Large intestine (tissue), 3 donors: ENCODE measurements at regions not wholly inside any gene's neighbourhood (a gene's known extent, or its start where the extent isn't known, plus 50 kb on each side); places are given as distances from the start of the nearest gene placed in this dataset.
"Not testable (repeated sequence)": the region's sequence is repeated elsewhere in the genome, so short reads cannot be mapped to it uniquely, and the experiment has no call there.

Source experiments
- DNase-seq, 2 donors: peaks; one replicate each; pipeline versions ENCODE4 v3.0.0 to v3.0.0-alpha.2; 2013
- H3K27ac ChIP-seq: one replicate; pipeline ENCODE4 v1.5.1; 2013; ENCODE audit warnings: low read length
- H3K27me3 ChIP-seq: 2 replicates; pipeline ENCODE4 v1.6.1; 2013; ENCODE audit warnings: low read length; ENCODE audit not compliant: control insufficient read depth, insufficient read depth
- H3K36me3 ChIP-seq: 2 replicates; pipeline ENCODE4 v1.6.1; 2013; ENCODE audit warnings: low read length; ENCODE audit not compliant: control insufficient read depth, insufficient read depth
- H3K4me1 ChIP-seq: one replicate; pipeline ENCODE4 v1.6.1; 2013; ENCODE audit warnings: low read length; ENCODE audit not compliant: control insufficient read depth, insufficient read depth
- H3K4me3 ChIP-seq: one replicate; pipeline ENCODE4 v1.5.1; 2013; ENCODE audit warnings: low read length
- H3K9me3 ChIP-seq: one replicate; pipeline ENCODE4 v1.6.1; 2013; ENCODE audit warnings: mild to moderate bottlenecking, low read depth, low read length, moderate library complexity; ENCODE audit not compliant: control insufficient read depth
- WGBS: methylation state at CpG from one replicate; pipeline ENCODE4 v1.1.5; 2013; ENCODE audit warnings: low lambda C conversion rate; ENCODE audit not compliant: insufficient coverage; 5-methylcytosine and 5-hydroxymethylcytosine counted together

- Histone ChIP-seq H3K4me3 (no peak overlapping the region), H3K27me3 (no peaks in the 10 kb centered on the region), H3K27ac (no peak overlapping the region), H3K9me3 (no peaks in the 10 kb centered on the region), H3K4me1 (no peaks in the 10 kb centered on the region), H3K36me3 (no peaks in the 10 kb centered on the region)
- WGBS, result no CpG with 5 or more reads among the region's 2 CpGs
- no peak for DNase-seq
Observed at GRCh38 chr1:71296551-71297134, 215.8 kb upstream of the ZRANB2 start.

GRCh38 chr1:71295350-71295749, 214.5 kb upstream of the ZRANB2 start:
- no CpG with 5 or more reads among the region's 3 CpGs for WGBS
- H3K36me3 ChIP-seq, result no peaks in the 10 kb centered on the region
- no peaks in the 10 kb centered on the region for H3K4me1 ChIP-seq
- no peaks in the 10 kb centered on the region for H3K9me3 ChIP-seq
- no peak overlapping the region for H3K4me3 ChIP-seq
- no peak overlapping the region for H3K27ac ChIP-seq
- no peaks in the 10 kb centered on the region for H3K27me3 ChIP-seq
- no peak for DNase-seq

GRCh38 chr1:71294178-71294577, 213.3 kb upstream of the ZRANB2 start:
- Histone ChIP-seq H3K4me3 (no peak overlapping the region), H3K9me3 (no peaks in the 10 kb centered on the region), H3K36me3 (no peaks in the 10 kb centered on the region), H3K27me3 (no peaks in the 10 kb centered on the region), H3K27ac (no peak overlapping the region), H3K4me1 (no peaks in the 10 kb centered on the region)
- DNase-seq, result no peak
- WGBS, result 82% methylated on average over 3 of the region's 5 CpGs

- DNase-seq, result no peak
- H3K4me3 ChIP-seq, result no peak overlapping the region
- no peaks in the 10 kb centered on the region for H3K4me1 ChIP-seq
- no peak overlapping the region for H3K27ac ChIP-seq
- WGBS, result 100% methylated on average over 1 of the region's 2 CpGs
- no peaks in the 10 kb centered on the region for H3K27me3 ChIP-seq
- H3K9me3 ChIP-seq, result no peaks in the 10 kb centered on the region
- no peaks in the 10 kb centered on the region for H3K36me3 ChIP-seq
Observed at GRCh38 chr1:71292203-71292602, 211.4 kb upstream of the ZRANB2 start.

- no CpG with 5 or more reads among the region's 6 CpGs for WGBS
- not testable (repeated sequence) for H3K36me3 ChIP-seq, H3K4me3 ChIP-seq, H3K27ac ChIP-seq, H3K4me1 ChIP-seq, DNase-seq, H3K9me3 ChIP-seq, H3K27me3 ChIP-seq
Observed at GRCh38 chr1:71290506-71291237, 209.8 kb upstream of the ZRANB2 start.

GRCh38 chr1:71285529-71285928, 204.7 kb upstream of the ZRANB2 start:
- Histone ChIP-seq H3K4me3 (no peak overlapping the region), H3K9me3 (no peaks in the 10 kb centered on the region), H3K27me3 (no peaks in the 10 kb centered on the region), H3K36me3 (no peaks in the 10 kb centered on the region), H3K4me1 (no peaks in the 10 kb centered on the region), H3K27ac (no peak overlapping the region)
- no CpG with 5 or more reads among the region's 1 CpG for WGBS
- no peak for DNase-seq

- Histone ChIP-seq H3K36me3 (no peaks in the 10 kb centered on the region), H3K27me3 (no peaks in the 10 kb centered on the region), H3K9me3 (no peaks in the 10 kb centered on the region), H3K4me1 (no peaks in the 10 kb centered on the region), H3K4me3 (no peak overlapping the region), H3K27ac (no peak overlapping the region)
- no peak for DNase-seq
Observed at GRCh38 chr1:71276466-71276865, 195.6 kb upstream of the ZRANB2 start.

- DNase-seq, result no peak
- Histone ChIP-seq H3K9me3 (no peaks in the 10 kb centered on the region), H3K27me3 (no peaks in the 10 kb centered on the region), H3K4me3 (no peak overlapping the region), H3K36me3 (no peaks in the 10 kb centered on the region), H3K4me1 (no peaks in the 10 kb centered on the region), H3K27ac (no peak overlapping the region)
- no CpG with 5 or more reads among the region's 6 CpGs for WGBS
Observed at GRCh38 chr1:71273334-71273733, 192.5 kb upstream of the ZRANB2 start.

GRCh38 chr1:71270394-71270915, 189.6 kb upstream of the ZRANB2 start:
- no peaks in the 10 kb centered on the region for H3K4me1 ChIP-seq
- H3K4me3 ChIP-seq, result no peak overlapping the region
- DNase-seq, result no peak
- H3K36me3 ChIP-seq, result no peaks in the 10 kb centered on the region
- H3K27ac ChIP-seq, result no peak overlapping the region
- no peaks in the 10 kb centered on the region for H3K27me3 ChIP-seq
- no CpG with 5 or more reads among the region's 8 CpGs for WGBS
- H3K9me3 ChIP-seq, result no peaks in the 10 kb centered on the region

GRCh38 chr1:71269818-71270217, 189.0 kb upstream of the ZRANB2 start:
- Histone ChIP-seq H3K27ac (no peak overlapping the region), H3K27me3 (no peaks in the 10 kb centered on the region), H3K4me3 (no peak overlapping the region), H3K36me3 (no peaks in the 10 kb centered on the region), H3K4me1 (no peaks in the 10 kb centered on the region), H3K9me3 (no peaks in the 10 kb centered on the region)
- DNase-seq, result no peak
- WGBS, result 100% methylated on average over 1 of the region's 1 CpG

- Histone ChIP-seq H3K4me3 (no peak overlapping the region), H3K36me3 (no peaks in the 10 kb centered on the region), H3K27me3 (no peaks in the 10 kb centered on the region), H3K4me1 (no peaks in the 10 kb centered on the region), H3K9me3 (no peaks in the 10 kb centered on the region), H3K27ac (no peak overlapping the region)
- 75% methylated on average over 2 of the region's 2 CpGs for WGBS
- DNase-seq, result no peak
Observed at GRCh38 chr1:71269179-71269578, 188.3 kb upstream of the ZRANB2 start.
